Tibial nerve (tissue), 4 donors: ENCODE measurements at regions not wholly inside any gene's neighbourhood (a gene's known extent, or its start where the extent isn't known, plus 50 kb on each side); places are given as distances from the start of the nearest gene placed in this dataset.

Experiments used
- EP300 ChIP-seq, 2 donors: sonication (generic); formaldehyde crosslinking; IDR thresholded peaks; one replicate each; pipeline ENCODE4 v1.6.1; 2017; ENCODE audit warnings: antibody characterized with exemption in 2 of 2, mild to moderate bottlenecking in 1 of 2
- POLR2A ChIP-seq, 2 donors: fragments of 450-650 bp; IDR thresholded peaks; one replicate each; pipeline ENCODE4 v1.6.1; 2017; ENCODE audit warnings: antibody characterized with exemption in 2 of 2, mild to moderate bottlenecking in 2 of 2, moderate library complexity in 2 of 2
- TF ChIP-seq, protein P1 (sequence below), 5 experiments: fragments of 200-600 bp in 3 of 5; fragments of 450-650 bp in 2 of 5; sonication (generic) in 3 of 5; IDR thresholded peaks; one replicate each; pipeline ENCODE4 v1.5.1; 2016 to 2019; ENCODE audit warnings: antibody characterized with exemption in 5 of 5, mild to moderate bottlenecking in 3 of 5, moderate library complexity in 2 of 5

DNA sequence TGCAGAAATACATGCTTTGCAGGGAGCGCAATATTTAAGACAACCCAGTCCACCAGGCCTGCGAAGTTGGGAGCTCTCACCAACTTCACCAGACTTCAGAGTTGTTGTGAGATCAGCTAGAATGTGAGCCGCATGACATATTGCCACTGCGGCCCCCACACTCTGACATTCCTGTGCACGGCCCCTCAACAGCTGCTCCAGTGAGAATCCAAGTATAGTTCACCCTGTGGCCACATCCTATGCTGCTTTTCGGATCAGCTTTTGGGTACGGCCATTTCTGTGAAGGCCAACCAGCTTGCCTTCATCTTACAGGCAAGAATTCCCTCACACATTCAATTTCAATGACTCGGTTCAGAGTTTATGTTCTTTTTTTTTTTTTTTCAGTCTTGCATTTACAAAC, 177.8 kb downstream of the SOX11 start:
- TF ChIP-seq EP300 (IDR thresholded peaks at IDR 0.05) (no peak), POLR2A (IDR thresholded peaks at IDR 0.05) (no peak)
- TF ChIP-seq, protein P1, sequence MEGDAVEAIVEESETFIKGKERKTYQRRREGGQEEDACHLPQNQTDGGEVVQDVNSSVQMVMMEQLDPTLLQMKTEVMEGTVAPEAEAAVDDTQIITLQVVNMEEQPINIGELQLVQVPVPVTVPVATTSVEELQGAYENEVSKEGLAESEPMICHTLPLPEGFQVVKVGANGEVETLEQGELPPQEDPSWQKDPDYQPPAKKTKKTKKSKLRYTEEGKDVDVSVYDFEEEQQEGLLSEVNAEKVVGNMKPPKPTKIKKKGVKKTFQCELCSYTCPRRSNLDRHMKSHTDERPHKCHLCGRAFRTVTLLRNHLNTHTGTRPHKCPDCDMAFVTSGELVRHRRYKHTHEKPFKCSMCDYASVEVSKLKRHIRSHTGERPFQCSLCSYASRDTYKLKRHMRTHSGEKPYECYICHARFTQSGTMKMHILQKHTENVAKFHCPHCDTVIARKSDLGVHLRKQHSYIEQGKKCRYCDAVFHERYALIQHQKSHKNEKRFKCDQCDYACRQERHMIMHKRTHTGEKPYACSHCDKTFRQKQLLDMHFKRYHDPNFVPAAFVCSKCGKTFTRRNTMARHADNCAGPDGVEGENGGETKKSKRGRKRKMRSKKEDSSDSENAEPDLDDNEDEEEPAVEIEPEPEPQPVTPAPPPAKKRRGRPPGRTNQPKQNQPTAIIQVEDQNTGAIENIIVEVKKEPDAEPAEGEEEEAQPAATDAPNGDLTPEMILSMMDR (IDR thresholded peaks at IDR 0.05), result no peak
